HepG2 (cell line): ENCODE measurements at regions not wholly inside any gene's neighbourhood (a gene's known extent, or its start where the extent isn't known, plus 50 kb on each side); places are given as distances from the start of the nearest gene placed in this dataset.

Experiments
- ATAC-seq: fragments of 200-7000 bp; cut with Tn5 transposase; 3 replicates; pipeline ENCODE4 v1.9.1; 2020; ENCODE audit warnings: mild to moderate bottlenecking, moderate library complexity
- BruUV-seq: library from RNA; stranded (reverse); fragments of 400-500 nt; replicated peaks from 2 replicates; lab custom pipeline; 2021; lab: Mats Ljungman, UMichigan
- CTCF ChIA-PET: fragments of 300-600 bp; formaldehyde crosslinking; extraction: SDS; loops from one replicate; lab custom pipeline; 2021; ENCODE audit warnings: low total read pairs, inconsistent platforms, low intra/inter-chr PET ratio; lab: Yijun Ruan, JAX
- POLR2A ChIA-PET: fragments of 350-600 bp; sonication (Branson Sonifier 250); formaldehyde crosslinking; loops from one replicate; lab custom pipeline; 2020; ENCODE audit warnings: antibody characterized with exemption, inconsistent platforms; lab: Yijun Ruan, JAX
- DNase-seq: peaks from one replicate; pipeline ENCODE4 v3.0.0-alpha.2; 2015; ENCODE audit warnings: low spot score
- FAIRE-seq: peaks from 3 replicates; lab custom pipeline; 2011; peaks lifted over from hg19 to GRCh38; lab: Jason Lieb, UNC
- H2AFZ ChIP-seq: one replicate; pipeline ENCODE4 v1.6.1; 2011; ENCODE audit warnings: low read length, inconsistent platforms
- H3K27ac ChIP-seq: fragments of 300-600 bp; 3 replicates; pipeline ENCODE4 v1.8.0; 2011; ENCODE audit warnings: mixed run types, mild to moderate bottlenecking, mixed read lengths, low read length, inconsistent platforms; ENCODE audit not compliant: insufficient read depth; ENCODE audit errors: extremely low read length
- H3K27me3 ChIP-seq, 2 experiments: fragments of 200-600 bp in 1 of 2; 2 replicates in 1 of 2; 3 replicates in 1 of 2; pipeline versions ENCODE4 v1.6.0 to v1.8.0; 2011; ENCODE audit warnings: low read length in 2 of 2, mild to moderate bottlenecking in 2 of 2, moderate library complexity in 2 of 2, inconsistent platforms in 1 of 2; ENCODE audit not compliant: insufficient read depth in 2 of 2, control insufficient read depth in 1 of 2
- H3K36me3 ChIP-seq, 2 experiments: fragments of 200-600 bp in 1 of 2; replicated peaks in 1 of 2; 2 replicates in 1 of 2; 3 replicates in 1 of 2; pipeline versions ENCODE4 v1.5.1 to v1.8.0; 2011; ENCODE audit warnings: low read length in 2 of 2, inconsistent platforms in 1 of 2; ENCODE audit not compliant: insufficient read depth in 2 of 2, control insufficient read depth in 1 of 2
- H3K4me1 ChIP-seq: 2 replicates; pipeline ENCODE4 v1.5.1; 2012; ENCODE audit warnings: low read length, inconsistent platforms; ENCODE audit not compliant: insufficient read depth
- H3K4me2 ChIP-seq: 2 replicates; pipeline ENCODE4 v1.6.0; 2011; ENCODE audit warnings: low read depth, low read length, inconsistent platforms
- H3K4me3 ChIP-seq, 3 experiments: fragments of 200-600 bp in 1 of 3; sonication (generic), shearing (Covaris generic) in 1 of 3; replicated peaks in 1 of 3; 2 replicates each; pipeline ENCODE4 v1.5.1; 2011 to 2016; ENCODE audit warnings: low read length in 3 of 3, inconsistent platforms in 2 of 3, low read depth in 2 of 3, mild to moderate bottlenecking in 2 of 3, control low read depth in 1 of 3, mixed read lengths in 1 of 3; ENCODE audit not compliant: insufficient read depth in 1 of 3
- H3K79me2 ChIP-seq: one replicate; pipeline ENCODE4 v1.6.1; 2011; ENCODE audit warnings: low read length, inconsistent platforms; ENCODE audit not compliant: insufficient read depth
- H3K9ac ChIP-seq: 2 replicates; pipeline ENCODE4 v1.6.0; 2011; ENCODE audit warnings: mild to moderate bottlenecking, low read depth, low read length, inconsistent platforms; ENCODE audit not compliant: insufficient read depth
- H3K9me3 ChIP-seq: 2 replicates; pipeline ENCODE4 v1.5.1; 2012; ENCODE audit warnings: mild to moderate bottlenecking, low read length
- H4K20me1 ChIP-seq: 2 replicates; pipeline ENCODE4 v1.6.0; 2011; ENCODE audit warnings: inconsistent platforms, mild to moderate bottlenecking, low read length, moderate library complexity; ENCODE audit not compliant: insufficient read depth
- DPF2 ChIP-seq: sonication (generic); formaldehyde crosslinking; IDR thresholded peaks from 2 replicates; pipeline ENCODE4 v1.4.0; 2020; ENCODE audit warnings: mild to moderate bottlenecking, low read depth, missing genetic modification reagents, borderline replicate concordance
- E2F2 ChIP-seq: sonication (generic); formaldehyde crosslinking; IDR thresholded peaks from 2 replicates; pipeline ENCODE4 v1.4.0; 2020; ENCODE audit warnings: missing genetic modification reagents, borderline replicate concordance
- ELF4 ChIP-seq: sonication (generic); formaldehyde crosslinking; IDR thresholded peaks from 2 replicates; pipeline ENCODE4 v1.5.0; 2020; ENCODE audit warnings: missing genetic modification reagents, mild to moderate bottlenecking, moderate library complexity, borderline replicate concordance
- ETV6 ChIP-seq: sonication (generic); formaldehyde crosslinking; conservative IDR thresholded peaks from 2 replicates; pipeline ENCODE4 v1.4.0; 2020; ENCODE audit warnings: missing genetic modification reagents
- GATAD1 ChIP-seq: IDR thresholded peaks from 2 replicates; pipeline ENCODE4 v1.6.1; 2016; ENCODE audit warnings: missing genetic modification reagents, missing compliant biosample characterization
- HBP1 ChIP-seq: IDR thresholded peaks from 2 replicates; pipeline ENCODE4 v1.6.1; 2016; ENCODE audit warnings: low read depth, control low read depth
- ISL2 ChIP-seq: sonication (generic); formaldehyde crosslinking; IDR thresholded peaks from 2 replicates; pipeline ENCODE4 v1.5.0; 2020; ENCODE audit warnings: missing genetic modification reagents
- MXI1 ChIP-seq: IDR thresholded peaks from 3 replicates; pipeline ENCODE4 v1.6.1; 2012; ENCODE audit warnings: low read depth, low read length, inconsistent platforms, borderline replicate concordance
- STAG1 ChIP-seq: sonication (generic); formaldehyde crosslinking; IDR thresholded peaks from 2 replicates; pipeline ENCODE4 v1.4.0; 2020; ENCODE audit warnings: missing genetic modification reagents
- STAT5B ChIP-seq: sonication (generic); formaldehyde crosslinking; IDR thresholded peaks from 2 replicates; pipeline ENCODE4 v1.4.0; 2020; ENCODE audit warnings: missing genetic modification reagents
- TIGD3 ChIP-seq: sonication (generic); formaldehyde crosslinking; IDR thresholded peaks from 2 replicates; pipeline ENCODE4 v1.5.1; 2020; ENCODE audit warnings: mild to moderate bottlenecking, missing genetic modification reagents, borderline replicate concordance
- ZC3H4 ChIP-seq: sonication (generic); formaldehyde crosslinking; IDR thresholded peaks from 2 replicates; pipeline ENCODE4 v1.4.0; 2020; ENCODE audit warnings: missing genetic modification reagents, borderline replicate concordance
- ZFAT ChIP-seq: sonication (generic); formaldehyde crosslinking; conservative IDR thresholded peaks from 2 replicates; pipeline ENCODE4 v1.8.1; 2023; ENCODE audit warnings: missing genetic modification reagents, inconsistent platforms
- ZFP41 ChIP-seq: sonication (generic); formaldehyde crosslinking; IDR thresholded peaks from 2 replicates; pipeline ENCODE4 v1.4.0; 2020; ENCODE audit warnings: mild to moderate bottlenecking, missing genetic modification reagents, borderline replicate concordance
- ZFY ChIP-seq: sonication (generic); formaldehyde crosslinking; IDR thresholded peaks from 2 replicates; pipeline ENCODE4 v1.4.0; 2020; ENCODE audit warnings: missing genetic modification reagents
- ZNF589 ChIP-seq: sonication (generic); formaldehyde crosslinking; conservative IDR thresholded peaks from 2 replicates; pipeline ENCODE4 v1.8.0; 2022; ENCODE audit warnings: mild to moderate bottlenecking, moderate library complexity, missing genetic modification reagents
- ZNF816 ChIP-seq: sonication (generic); formaldehyde crosslinking; IDR thresholded peaks from 2 replicates; pipeline ENCODE4 v1.8.0; 2022; ENCODE audit warnings: missing genetic modification reagents, mild to moderate bottlenecking, borderline replicate concordance
- WGBS: methylation state at CpG from one replicate; pipeline ENCODE4 v1.1.6; 2017; ENCODE audit warnings: low lambda C conversion rate; 5-methylcytosine and 5-hydroxymethylcytosine counted together
- in situ Hi-C: cut with HindIII; loops from 2 replicates; pipeline ENCODE4 v1.10.0; 2017; ENCODE audit warnings: low pct_unique_long_range_greater_than_20kb; ENCODE audit not compliant: extremely low pct_ligation_motif_present
- intact Hi-C: fragments of 100-400 bp; cut with micrococcal nuclease; formaldehyde crosslinking; loops from one replicate; pipeline ENCODE4 v1.10.0; 2022; ENCODE audit not compliant: unreplicated experiment

- Histone ChIP-seq H3K4me1 (no peaks in the 10 kb centered on the region), H4K20me1 (no peaks in the 10 kb centered on the region), H3K79me2 (no peaks in the 10 kb centered on the region), H3K9ac (no peak overlapping the region), H3K4me3 (no peak overlapping the region), H3K27me3 (no peaks in the 10 kb centered on the region)
- WGBS = 8% methylated on average over 1 of the region's 1 CpG
- POLR2A ChIA-PET = no interaction called here
- in situ Hi-C loops = no loop called here
- no peak for TF ChIP-seq MXI1
- TF ChIP-seq, all 625 proteins: peak for 0
- peaks cover 60% of the 10 kb centered on the region for H3K9me3 ChIP-seq
- no peak for FAIRE-seq
- H3K4me2 ChIP-seq = no peak overlapping the region
- no peaks in the 10 kb centered on the region for H3K36me3 ChIP-seq
- no TSS peak for BruUV-seq
- H2AFZ ChIP-seq = no peak overlapping the region
- no peak for DNase-seq
- intact Hi-C loops = no loop called here
- ATAC-seq = no peak
- CTCF ChIA-PET = no interaction called here
- H3K27ac ChIP-seq = no peak overlapping the region
These were observed 774.3 kb downstream of the MRPL39 start for GRCh38 chr21:24832961-24833360.

GRCh38 chr21:24829397-24829796 is 777.9 kb downstream of the MRPL39 start:
- intact Hi-C loops (no loop called here), in situ Hi-C loops (no loop called here)
- Histone ChIP-seq H3K27ac (no peak overlapping the region), H3K4me1 (no peaks in the 10 kb centered on the region), H3K79me2 (no peaks in the 10 kb centered on the region), H3K4me3 (no peak overlapping the region), H3K9ac (no peak overlapping the region), H3K4me2 (no peak overlapping the region), H4K20me1 (no peaks in the 10 kb centered on the region), H3K27me3 (no peaks in the 10 kb centered on the region), H3K9me3 (peaks cover 76% of the 10 kb centered on the region), H3K36me3 (no peaks in the 10 kb centered on the region), H2AFZ (no peak overlapping the region)
- DNase-seq (no peak), ATAC-seq (no peak), FAIRE-seq (no peak)
- WGBS = 0% methylated on average over 1 of the region's 1 CpG
- ChIA-PET CTCF (no interaction called here), POLR2A (no interaction called here)
- no TSS peak for BruUV-seq
- no peak for TF ChIP-seq ZFAT (CRISPR knock-in tag)
- TF ChIP-seq E2F2 (CRISPR knock-in tag) = no peak
- TF ChIP-seq DPF2 = no peak
- TF ChIP-seq ZNF589 (CRISPR knock-in tag) = no peak
- TF ChIP-seq ZC3H4 (CRISPR knock-in tag) = no peak
- TF ChIP-seq ISL2 (CRISPR knock-in tag) = no peak
- TF ChIP-seq ZNF816 = no peak
- no peak for TF ChIP-seq STAT5B (CRISPR knock-in tag)
- TF ChIP-seq ELF4 (CRISPR knock-in tag) = no peak
- no peak for TF ChIP-seq GATAD1
- no peak for TF ChIP-seq ETV6 (CRISPR knock-in tag)
- TF ChIP-seq STAG1 (CRISPR knock-in tag) = no peak
- no peak for TF ChIP-seq TIGD3 (CRISPR knock-in tag)
- no peak for TF ChIP-seq HBP1 (CRISPR knock-in tag)
- no peak for TF ChIP-seq ZFY (CRISPR knock-in tag)
- no peak for TF ChIP-seq ZFP41 (CRISPR knock-in tag)
